ENCODE measurements at regions not wholly inside any gene's neighbourhood (a gene's known extent, or its start where the extent isn't known, plus 50 kb on each side); places are given as distances from the start of the nearest gene placed in this dataset.

- no peak for TF ChIP-seq NFATC4 (CRISPR knock-in tag; IDR thresholded peaks at IDR 0.05)
- no peak for TF ChIP-seq ZNF512 (CRISPR knock-in tag; IDR thresholded peaks at IDR 0.05; ENCODE audit: borderline replicate concordance)
- TF ChIP-seq CREB1 (CRISPR knock-in tag; IDR thresholded peaks at IDR 0.05), result no peak
- no peak for TF ChIP-seq AR (CRISPR knock-in tag; IDR thresholded peaks at IDR 0.05)
- no peak for TF ChIP-seq STAT6 (CRISPR knock-in tag; conservative IDR thresholded peaks at IDR 0.05; ENCODE audit: low read depth)
- no peak for TF ChIP-seq GABPB1 (CRISPR knock-in tag; IDR thresholded peaks at IDR 0.05)
- TF ChIP-seq ZNF232 (CRISPR knock-in tag; IDR thresholded peaks at IDR 0.05), result no peak
- TF ChIP-seq CBFB (CRISPR knock-in tag; IDR thresholded peaks at IDR 0.05; ENCODE audit: low read depth), result no peak
- no peak for TF ChIP-seq TEAD1 (CRISPR knock-in tag; IDR thresholded peaks at IDR 0.05)
- no peak for TF ChIP-seq ZNF281 (CRISPR knock-in tag; IDR thresholded peaks at IDR 0.05)
- H3K4me1 Mint-ChIP-seq, result no peaks in the 10 kb centered on the region
- ATAC-seq (no peak), DNase-seq (ENCODE audit: low spot score) (no peak)
- no peak overlapping the region for H3K27ac Mint-ChIP-seq
- no peaks in the 10 kb centered on the region for H3K27me3 Mint-ChIP-seq (ENCODE audit: low read depth)
- no peaks in the 10 kb centered on the region for H3K36me3 Mint-ChIP-seq
- CTCF ChIA-PET, result no interaction called here
- no peak overlapping the region for H3K4me3 Mint-ChIP-seq
- POLR2A ChIA-PET, result no interaction called here
- H3K9me3 Mint-ChIP-seq, result peaks cover 10% of the 10 kb centered on the region; the same call in 1 of the 2 replicates
These were observed 264.3 kb downstream of the MAFB start for GRCh38 chr20:40424695-40425094.

GRCh38 chr20:40422656-40423055, 266.4 kb downstream of the MAFB start:
- ChIA-PET CTCF (interaction anchor here (0.7 to 1.3 kb wide), 3 partner anchors 19 to 549 kb away, joined by 3 to 4 read pairs (median 3); no protein-coding TSS in a partner anchor), POLR2A (no interaction called here)
- Mint-ChIP-seq H3K4me1 (no peaks in the 10 kb centered on the region), H3K4me3 (no peak overlapping the region), H3K9me3 (no peaks in the 10 kb centered on the region; the same call in 1 of the 2 replicates), H3K27me3 (ENCODE audit: low read depth) (no peaks in the 10 kb centered on the region), H3K27ac (no peak overlapping the region), H3K36me3 (no peaks in the 10 kb centered on the region)
- no peak for TF ChIP-seq CBFB (CRISPR knock-in tag; IDR thresholded peaks at IDR 0.05; ENCODE audit: low read depth)
- no peak for TF ChIP-seq ZNF396 (CRISPR knock-in tag; IDR thresholded peaks at IDR 0.05; ENCODE audit: borderline replicate concordance)
- TF ChIP-seq TP53 (CRISPR knock-in tag; IDR thresholded peaks at IDR 0.05), result no peak
- no peak for TF ChIP-seq ZNF317 (CRISPR knock-in tag; IDR thresholded peaks at IDR 0.05; ENCODE audit: borderline replicate concordance, low read depth)
- no peak for TF ChIP-seq PRDM15 (CRISPR knock-in tag; IDR thresholded peaks at IDR 0.05)
- no peak for TF ChIP-seq USF2 (CRISPR knock-in tag; IDR thresholded peaks at IDR 0.05)
- TF ChIP-seq PRRX2 (CRISPR knock-in tag; IDR thresholded peaks at IDR 0.05), result no peak
- ATAC-seq (no peak), DNase-seq (ENCODE audit: low spot score) (no peak)

Data from WTC11 (cell line).